NT2/D1 (cell line): ENCODE measurements at regions not wholly inside any gene's neighbourhood (a gene's known extent, or its start where the extent isn't known, plus 50 kb on each side); places are given as distances from the start of the nearest gene placed in this dataset.

Experiments
- DNase-seq: peaks from one replicate; pipeline ENCODE4 v3.0.0-alpha.2; 2011; ENCODE audit warnings: low read depth, low spot score
- H3K27me3 ChIP-seq: 2 replicates; pipeline ENCODE4 v1.6.0; 2011; ENCODE audit warnings: mild to moderate bottlenecking; ENCODE audit not compliant: insufficient read length, insufficient read depth
- H3K36me3 ChIP-seq: 2 replicates; pipeline ENCODE4 v1.6.1; 2011; ENCODE audit warnings: mild to moderate bottlenecking, low read length, mixed read lengths; ENCODE audit not compliant: insufficient read depth, insufficient read length
- H3K4me1 ChIP-seq: 2 replicates; pipeline ENCODE4 v1.5.1; 2011; ENCODE audit not compliant: insufficient read depth, insufficient read length
- H3K4me3 ChIP-seq: 2 replicates; pipeline ENCODE4 v1.5.1; 2011; ENCODE audit warnings: low read depth; ENCODE audit not compliant: insufficient read length
- H3K9ac ChIP-seq: 2 replicates; pipeline ENCODE4 v1.6.0; 2011; ENCODE audit warnings: low read depth; ENCODE audit not compliant: insufficient read length
- H3K9me3 ChIP-seq: 2 replicates; pipeline ENCODE4 v1.5.1; 2011; ENCODE audit warnings: mild to moderate bottlenecking, low read length; ENCODE audit not compliant: insufficient read depth
- SUZ12 ChIP-seq: IDR thresholded peaks from 2 replicates; pipeline ENCODE4 v1.6.1; 2011; ENCODE audit not compliant: insufficient read length, insufficient read depth; ENCODE audit errors: extremely low read depth
- YY1 ChIP-seq: IDR thresholded peaks from 2 replicates; pipeline ENCODE4 v1.6.1; 2011; ENCODE audit not compliant: insufficient read length, insufficient read depth
- ZNF274 ChIP-seq: IDR thresholded peaks from 2 replicates; pipeline ENCODE4 v1.6.1; 2011; ENCODE audit warnings: mild to moderate bottlenecking, low read depth, low read length

GRCh38 chrX:40383969-40384368, 196.8 kb upstream of the ATP6AP2 start:
- Histone ChIP-seq H3K36me3 (no peaks in the 10 kb centered on the region), H3K4me1 (peaks cover 4% of the 10 kb centered on the region), H3K9me3 (no peaks in the 10 kb centered on the region), H3K27me3 (no peaks in the 10 kb centered on the region), H3K4me3 (no peak overlapping the region), H3K9ac (no peak overlapping the region)
- TF ChIP-seq YY1 (no peak), SUZ12 (no peak), ZNF274 (no peak)
- no peak for DNase-seq

- no peak overlapping the region for H3K9ac ChIP-seq
- H3K4me3 ChIP-seq, result no peak overlapping the region
- H3K9me3 ChIP-seq, result no peaks in the 10 kb centered on the region
- no peak for TF ChIP-seq ZNF274
- TF ChIP-seq SUZ12, result no peak
- TF ChIP-seq YY1, result no peak
- no peaks in the 10 kb centered on the region for H3K27me3 ChIP-seq
- H3K36me3 ChIP-seq, result no peaks in the 10 kb centered on the region
- no peak for DNase-seq
- H3K4me1 ChIP-seq, result peaks cover 4% of the 10 kb centered on the region
Observed at GRCh38 chrX:40383360-40383759, 197.4 kb upstream of the ATP6AP2 start.

- no peaks in the 10 kb centered on the region for H3K36me3 ChIP-seq
- no peak for TF ChIP-seq YY1
- DNase-seq, result no peak
Observed at GRCh38 chrX:40380655-40381488, 199.9 kb upstream of the ATP6AP2 start.

GRCh38 chrX:40377684-40378083, 203.1 kb upstream of the ATP6AP2 start:
- Histone ChIP-seq H3K9me3 (no peaks in the 10 kb centered on the region), H3K36me3 (no peaks in the 10 kb centered on the region), H3K27me3 (no peaks in the 10 kb centered on the region), H3K4me1 (peaks cover 4% of the 10 kb centered on the region), H3K4me3 (no peak overlapping the region), H3K9ac (no peak overlapping the region)
- no peak for TF ChIP-seq YY1
- no peak for TF ChIP-seq SUZ12
- no peak for TF ChIP-seq ZNF274
- DNase-seq, result no peak

More at GRCh38 chrX:40380655-40381488, 199.9 kb upstream of the ATP6AP2 start:
- H3K27me3 ChIP-seq, result no peaks in the 10 kb centered on the region
- no peaks in the 10 kb centered on the region for H3K9me3 ChIP-seq
- H3K4me3 ChIP-seq, result no peak overlapping the region
- H3K9ac ChIP-seq, result no peak overlapping the region
- peaks cover 4% of the 10 kb centered on the region for H3K4me1 ChIP-seq

GRCh38 chrX:40374486-40374885, 206.3 kb upstream of the ATP6AP2 start:
- H3K9me3 ChIP-seq, result no peaks in the 10 kb centered on the region
- DNase-seq, result no peak
- no peak overlapping the region for H3K9ac ChIP-seq
- peaks cover 3% of the 10 kb centered on the region for H3K4me1 ChIP-seq
- H3K27me3 ChIP-seq, result no peaks in the 10 kb centered on the region
- H3K4me3 ChIP-seq, result no peak overlapping the region
- H3K36me3 ChIP-seq, result no peaks in the 10 kb centered on the region
- no peak for TF ChIP-seq ZNF274
- TF ChIP-seq YY1, result no peak
- TF ChIP-seq SUZ12, result no peak

GRCh38 chrX:40373641-40374040, 207.1 kb upstream of the ATP6AP2 start:
- peaks cover 3% of the 10 kb centered on the region for H3K4me1 ChIP-seq
- H3K27me3 ChIP-seq, result no peaks in the 10 kb centered on the region

GRCh38 chrX:40373025-40373424, 207.7 kb upstream of the ATP6AP2 start:
- no peaks in the 10 kb centered on the region for H3K36me3 ChIP-seq
- no peaks in the 10 kb centered on the region for H3K9me3 ChIP-seq
- H3K27me3 ChIP-seq, result no peaks in the 10 kb centered on the region
- no peak overlapping the region for H3K4me3 ChIP-seq
- TF ChIP-seq YY1, result no peak
- TF ChIP-seq SUZ12, result no peak
- no peak for DNase-seq
- H3K9ac ChIP-seq, result no peak overlapping the region
- H3K4me1 ChIP-seq, result peaks cover 3% of the 10 kb centered on the region

More at GRCh38 chrX:40373641-40374040, 207.1 kb upstream of the ATP6AP2 start:
- no peaks in the 10 kb centered on the region for H3K36me3 ChIP-seq
- TF ChIP-seq SUZ12, result no peak
- TF ChIP-seq YY1, result no peak
- no peak for TF ChIP-seq ZNF274
- no peak for DNase-seq
- no peak overlapping the region for H3K9ac ChIP-seq
- no peaks in the 10 kb centered on the region for H3K9me3 ChIP-seq
- no peak overlapping the region for H3K4me3 ChIP-seq

- Histone ChIP-seq H3K36me3 (no peaks in the 10 kb centered on the region), H3K9me3 (no peaks in the 10 kb centered on the region), H3K9ac (no peak overlapping the region), H3K27me3 (no peaks in the 10 kb centered on the region), H3K4me1 (peaks cover 3% of the 10 kb centered on the region), H3K4me3 (no peak overlapping the region)
- TF ChIP-seq YY1 (no peak), ZNF274 (no peak), SUZ12 (no peak)
- DNase-seq, result no peak
Observed at GRCh38 chrX:40371376-40371775, 209.4 kb upstream of the ATP6AP2 start.
